ENCODE measurements at regions not wholly inside any gene's neighbourhood (a gene's known extent, or its start where the extent isn't known, plus 50 kb on each side); places are given as distances from the start of the nearest gene placed in this dataset.
A peak's percentile ranks its signal among the peaks of the same experiment; 100 is the strongest.
"Not testable (repeated sequence)": the region's sequence is repeated elsewhere in the genome, so short reads cannot be mapped to it uniquely, and the experiment has no call there.

GRCh38 chr7:32223721-32224120 lies 153.5 kb upstream of the PDE1C start:
- Mint-ChIP-seq H3K27me3 (peaks cover 47% of the 10 kb centered on the region), H3K9me3 (peaks cover 4% of the 10 kb centered on the region), H3K4me1 (ENCODE audit: unreplicated experiment) (no peaks in the 10 kb centered on the region), H3K4me3 (no peak overlapping the region), H3K36me3 (no peaks in the 10 kb centered on the region), H3K27ac (no peak overlapping the region)
- peak; percentile 50 for DNase-seq (ENCODE audit: extremely low spot score, unreplicated experiment)
- TF ChIP-seq CTCF (conservative IDR thresholded peaks at IDR 0.05), result no peak

GRCh38 chr7:32223071-32223650 lies 153.0 kb upstream of the PDE1C start:
- Mint-ChIP-seq H3K27me3 (peaks cover 52% of the 10 kb centered on the region), H3K4me3 (no peak overlapping the region), H3K27ac (no peak overlapping the region), H3K36me3 (no peaks in the 10 kb centered on the region), H3K9me3 (peaks cover 4% of the 10 kb centered on the region), H3K4me1 (ENCODE audit: unreplicated experiment) (no peaks in the 10 kb centered on the region)
- DNase-seq (ENCODE audit: extremely low spot score, unreplicated experiment), result peak; percentile 29
- no peak for TF ChIP-seq CTCF (conservative IDR thresholded peaks at IDR 0.05)

GRCh38 chr7:32222251-32222900 lies 152.2 kb upstream of the PDE1C start:
- no peaks in the 10 kb centered on the region for H3K4me1 Mint-ChIP-seq (ENCODE audit: unreplicated experiment)
- H3K27ac Mint-ChIP-seq, result no peak overlapping the region
- TF ChIP-seq CTCF (conservative IDR thresholded peaks at IDR 0.05), result no peak
- no peak overlapping the region for H3K4me3 Mint-ChIP-seq
- peaks cover 2% of the 10 kb centered on the region for H3K9me3 Mint-ChIP-seq
- DNase-seq (ENCODE audit: extremely low spot score, unreplicated experiment), result peak; percentile 10
- no peaks in the 10 kb centered on the region for H3K36me3 Mint-ChIP-seq
- H3K27me3 Mint-ChIP-seq, result peaks cover 51% of the 10 kb centered on the region

- TF ChIP-seq CTCF (conservative IDR thresholded peaks at IDR 0.05), result no peak
- peaks cover 55% of the 10 kb centered on the region for H3K27me3 Mint-ChIP-seq
- no peaks in the 10 kb centered on the region for H3K36me3 Mint-ChIP-seq
- H3K9me3 Mint-ChIP-seq, result no peaks in the 10 kb centered on the region
- no peaks in the 10 kb centered on the region for H3K4me1 Mint-ChIP-seq (ENCODE audit: unreplicated experiment)
- H3K4me3 Mint-ChIP-seq, result no peak overlapping the region
- DNase-seq (ENCODE audit: extremely low spot score, unreplicated experiment), result peak; percentile 7
- no peak overlapping the region for H3K27ac Mint-ChIP-seq
Observed at GRCh38 chr7:32221736-32222135, 151.5 kb upstream of the PDE1C start.

- TF ChIP-seq CTCF (conservative IDR thresholded peaks at IDR 0.05), result no peak
- no peak overlapping the region for H3K4me3 Mint-ChIP-seq
- H3K27me3 Mint-ChIP-seq, result peaks cover 56% of the 10 kb centered on the region
- no peak overlapping the region for H3K27ac Mint-ChIP-seq
- no peaks in the 10 kb centered on the region for H3K36me3 Mint-ChIP-seq
- DNase-seq (ENCODE audit: extremely low spot score, unreplicated experiment), result peak; percentile 24
- no peaks in the 10 kb centered on the region for H3K4me1 Mint-ChIP-seq (ENCODE audit: unreplicated experiment)
- no peaks in the 10 kb centered on the region for H3K9me3 Mint-ChIP-seq
Observed at GRCh38 chr7:32221056-32221455, 150.8 kb upstream of the PDE1C start.

- peaks cover 60% of the 10 kb centered on the region for H3K27me3 Mint-ChIP-seq
Observed at GRCh38 chr7:32219831-32220230, 149.6 kb upstream of the PDE1C start.

More at GRCh38 chr7:32219831-32220230, 149.6 kb upstream of the PDE1C start:
- H3K4me1 Mint-ChIP-seq (ENCODE audit: unreplicated experiment); DNase-seq (ENCODE audit: extremely low spot score, unreplicated experiment); H3K4me3 Mint-ChIP-seq; H3K27ac Mint-ChIP-seq; H3K9me3 Mint-ChIP-seq; H3K36me3 Mint-ChIP-seq: not testable (repeated sequence)
